HepG2 (cell line): ENCODE measurements at regions not wholly inside any gene's neighbourhood (a gene's known extent, or its start where the extent isn't known, plus 50 kb on each side); places are given as distances from the start of the nearest gene placed in this dataset.

Source experiments
- ATAC-seq: fragments of 200-7000 bp; cut with Tn5 transposase; 3 replicates; pipeline ENCODE4 v1.9.1; 2020; ENCODE audit warnings: mild to moderate bottlenecking, moderate library complexity
- BruUV-seq: library from RNA; stranded (reverse); fragments of 400-500 nt; replicated peaks from 2 replicates; lab custom pipeline; 2021; lab: Mats Ljungman, UMichigan
- CTCF ChIA-PET: fragments of 300-600 bp; formaldehyde crosslinking; extraction: SDS; loops from one replicate; lab custom pipeline; 2021; ENCODE audit warnings: low total read pairs, inconsistent platforms, low intra/inter-chr PET ratio; lab: Yijun Ruan, JAX
- POLR2A ChIA-PET: fragments of 350-600 bp; sonication (Branson Sonifier 250); formaldehyde crosslinking; loops from one replicate; lab custom pipeline; 2020; ENCODE audit warnings: antibody characterized with exemption, inconsistent platforms; lab: Yijun Ruan, JAX
- DNase-seq: peaks from one replicate; pipeline ENCODE4 v3.0.0-alpha.2; 2015; ENCODE audit warnings: low spot score
- FAIRE-seq: peaks from 3 replicates; lab custom pipeline; 2011; peaks lifted over from hg19 to GRCh38; lab: Jason Lieb, UNC
- H2AFZ ChIP-seq: one replicate; pipeline ENCODE4 v1.6.1; 2011; ENCODE audit warnings: low read length, inconsistent platforms
- H3K27ac ChIP-seq: fragments of 300-600 bp; 3 replicates; pipeline ENCODE4 v1.8.0; 2011; ENCODE audit warnings: mixed run types, mild to moderate bottlenecking, mixed read lengths, low read length, inconsistent platforms; ENCODE audit not compliant: insufficient read depth; ENCODE audit errors: extremely low read length
- H3K27me3 ChIP-seq, 2 experiments: fragments of 200-600 bp in 1 of 2; 2 replicates in 1 of 2; 3 replicates in 1 of 2; pipeline versions ENCODE4 v1.6.0 to v1.8.0; 2011; ENCODE audit warnings: low read length in 2 of 2, mild to moderate bottlenecking in 2 of 2, moderate library complexity in 2 of 2, inconsistent platforms in 1 of 2; ENCODE audit not compliant: insufficient read depth in 2 of 2, control insufficient read depth in 1 of 2
- H3K36me3 ChIP-seq, 2 experiments: fragments of 200-600 bp in 1 of 2; replicated peaks in 1 of 2; 2 replicates in 1 of 2; 3 replicates in 1 of 2; pipeline versions ENCODE4 v1.5.1 to v1.8.0; 2011; ENCODE audit warnings: low read length in 2 of 2, inconsistent platforms in 1 of 2; ENCODE audit not compliant: insufficient read depth in 2 of 2, control insufficient read depth in 1 of 2
- H3K4me1 ChIP-seq: 2 replicates; pipeline ENCODE4 v1.5.1; 2012; ENCODE audit warnings: low read length, inconsistent platforms; ENCODE audit not compliant: insufficient read depth
- H3K4me2 ChIP-seq: 2 replicates; pipeline ENCODE4 v1.6.0; 2011; ENCODE audit warnings: low read depth, low read length, inconsistent platforms
- H3K4me3 ChIP-seq, 3 experiments: fragments of 200-600 bp in 1 of 3; sonication (generic), shearing (Covaris generic) in 1 of 3; replicated peaks in 1 of 3; 2 replicates each; pipeline ENCODE4 v1.5.1; 2011 to 2016; ENCODE audit warnings: low read length in 3 of 3, inconsistent platforms in 2 of 3, low read depth in 2 of 3, mild to moderate bottlenecking in 2 of 3, control low read depth in 1 of 3, mixed read lengths in 1 of 3; ENCODE audit not compliant: insufficient read depth in 1 of 3
- H3K79me2 ChIP-seq: one replicate; pipeline ENCODE4 v1.6.1; 2011; ENCODE audit warnings: low read length, inconsistent platforms; ENCODE audit not compliant: insufficient read depth
- H3K9ac ChIP-seq: 2 replicates; pipeline ENCODE4 v1.6.0; 2011; ENCODE audit warnings: mild to moderate bottlenecking, low read depth, low read length, inconsistent platforms; ENCODE audit not compliant: insufficient read depth
- H3K9me3 ChIP-seq: 2 replicates; pipeline ENCODE4 v1.5.1; 2012; ENCODE audit warnings: mild to moderate bottlenecking, low read length
- H4K20me1 ChIP-seq: 2 replicates; pipeline ENCODE4 v1.6.0; 2011; ENCODE audit warnings: inconsistent platforms, mild to moderate bottlenecking, low read length, moderate library complexity; ENCODE audit not compliant: insufficient read depth
- DMTF1 ChIP-seq: sonication (generic); formaldehyde crosslinking; IDR thresholded peaks from 2 replicates; pipeline ENCODE4 v1.4.0; 2020; ENCODE audit warnings: mild to moderate bottlenecking, missing genetic modification reagents
- FOXA1 ChIP-seq, 2 experiments: fragments of 450-650 bp in 1 of 2; sonication (generic) in 1 of 2; formaldehyde crosslinking in 1 of 2; IDR thresholded peaks; 2 replicates each; pipeline versions ENCODE4 v1.4.0 to v1.6.1; 2016 to 2020; ENCODE audit warnings: missing genetic modification reagents in 1 of 2
- HNRNPLL ChIP-seq: fragments of 200-400 bp; formaldehyde crosslinking; IDR thresholded peaks from 2 replicates; pipeline ENCODE4 v1.6.1; 2017; ENCODE audit warnings: mild to moderate bottlenecking, low read depth, low read length; ENCODE audit not compliant: poor library complexity, severe bottlenecking
- HOMEZ ChIP-seq: IDR thresholded peaks from 2 replicates; pipeline ENCODE4 v1.6.1; 2016; ENCODE audit warnings: low read depth
- HOXA9 ChIP-seq: sonication (generic); formaldehyde crosslinking; IDR thresholded peaks from 2 replicates; pipeline ENCODE4 v1.8.1; 2022; ENCODE audit warnings: missing genetic modification reagents, mild to moderate bottlenecking, moderate library complexity, borderline replicate concordance
- JDP2 ChIP-seq: sonication (generic); formaldehyde crosslinking; IDR thresholded peaks from 2 replicates; pipeline ENCODE4 v1.8.1; 2022; ENCODE audit warnings: missing genetic modification reagents, borderline replicate concordance
- KMT2B ChIP-seq: IDR thresholded peaks from 2 replicates; pipeline ENCODE4 v1.6.1; 2016; ENCODE audit warnings: missing genetic modification reagents, missing compliant biosample characterization
- MTERF4 ChIP-seq: sonication (generic); formaldehyde crosslinking; IDR thresholded peaks from 2 replicates; pipeline ENCODE4 v1.8.0; 2023; ENCODE audit warnings: mild to moderate bottlenecking, missing genetic modification reagents
- ONECUT2 ChIP-seq: sonication (generic); formaldehyde crosslinking; IDR thresholded peaks from 2 replicates; pipeline ENCODE4 v1.4.0; 2020; ENCODE audit warnings: missing genetic modification reagents
- ZBTB7A ChIP-seq: sonication (generic); formaldehyde crosslinking; IDR thresholded peaks from 2 replicates; pipeline ENCODE4 v1.8.0; 2022; ENCODE audit warnings: mild to moderate bottlenecking, missing genetic modification reagents
- ZFP41 ChIP-seq: sonication (generic); formaldehyde crosslinking; IDR thresholded peaks from 2 replicates; pipeline ENCODE4 v1.4.0; 2020; ENCODE audit warnings: mild to moderate bottlenecking, missing genetic modification reagents, borderline replicate concordance
- ZNF678 ChIP-seq: sonication (generic); formaldehyde crosslinking; IDR thresholded peaks from 2 replicates; pipeline ENCODE4 v1.4.0; 2020; ENCODE audit warnings: mild to moderate bottlenecking, missing genetic modification reagents
- ZNF7 ChIP-seq: IDR thresholded peaks from 2 replicates; pipeline ENCODE4 v1.6.1; 2016; ENCODE audit warnings: missing biosample characterization, missing genetic modification reagents
- ZNF879 ChIP-seq: sonication (generic); formaldehyde crosslinking; IDR thresholded peaks from 2 replicates; pipeline ENCODE4 v1.8.1; 2023; ENCODE audit warnings: missing genetic modification reagents
- WGBS: methylation state at CpG from one replicate; pipeline ENCODE4 v1.1.6; 2017; ENCODE audit warnings: low lambda C conversion rate; 5-methylcytosine and 5-hydroxymethylcytosine counted together
- in situ Hi-C: cut with HindIII; loops from 2 replicates; pipeline ENCODE4 v1.10.0; 2017; ENCODE audit warnings: low pct_unique_long_range_greater_than_20kb; ENCODE audit not compliant: extremely low pct_ligation_motif_present
- intact Hi-C: fragments of 100-400 bp; cut with micrococcal nuclease; formaldehyde crosslinking; loops from one replicate; pipeline ENCODE4 v1.10.0; 2022; ENCODE audit not compliant: unreplicated experiment
- TF ChIP-seq, protein P1 (sequence below): fragments of 450-650 bp; IDR thresholded peaks from 2 replicates; pipeline ENCODE4 v1.6.1; 2017
- TF ChIP-seq, protein P2 (sequence below): IDR thresholded peaks from 2 replicates; pipeline ENCODE4 v1.6.1; 2016
- TF ChIP-seq, protein P3 (sequence below): IDR thresholded peaks from 2 replicates; pipeline ENCODE4 v1.6.1; 2012; ENCODE audit warnings: low read depth, low read length, improper control_type of control experiment

DNA sequence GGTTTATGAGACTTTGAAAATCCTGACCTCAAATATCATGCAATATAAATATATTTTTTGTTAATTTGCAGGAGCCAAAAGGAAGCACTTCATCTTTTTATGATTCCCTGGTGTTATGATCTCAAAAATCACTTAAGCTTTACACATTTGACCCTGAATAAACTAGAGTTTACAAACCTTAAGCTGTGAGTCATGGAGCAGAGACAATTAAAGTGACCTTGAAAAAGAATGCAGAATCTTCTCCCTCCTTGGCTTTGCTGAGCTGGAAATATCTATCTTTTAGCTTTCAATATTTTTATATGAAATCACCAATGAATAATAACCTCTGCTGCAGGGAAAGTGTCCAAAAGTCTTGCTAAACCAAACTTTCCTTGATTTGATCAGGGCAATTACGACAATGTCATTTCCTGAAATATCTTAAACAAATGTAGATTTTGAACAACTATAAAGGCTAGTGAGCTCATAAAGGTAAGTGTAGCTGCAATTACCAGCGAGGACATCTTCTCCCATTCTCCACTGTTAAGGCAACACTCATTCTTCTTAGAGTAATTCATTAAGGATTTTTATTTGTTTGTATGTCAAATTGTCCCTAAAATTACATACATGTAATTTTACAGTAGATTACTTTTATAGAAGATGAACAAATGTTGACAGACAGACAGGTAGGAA lies 747.0 kb upstream of the LUZP2 start:
- DNase-seq (no peak), ATAC-seq (no peak), FAIRE-seq (no peak)
- no peak overlapping the region for H3K4me3 ChIP-seq
- H4K20me1 ChIP-seq, result no peaks in the 10 kb centered on the region
- no peak overlapping the region for H3K27ac ChIP-seq
- H2AFZ ChIP-seq, result no peak overlapping the region
- H3K4me2 ChIP-seq, result no peak overlapping the region
- ChIA-PET POLR2A (no interaction called here), CTCF (no interaction called here)
- intact Hi-C loops (no loop called here), in situ Hi-C loops (no loop called here)
- no peaks in the 10 kb centered on the region for H3K9me3 ChIP-seq
- H3K9ac ChIP-seq, result no peak overlapping the region
- no peaks in the 10 kb centered on the region for H3K36me3 ChIP-seq
- TF ChIP-seq ZBTB7A (no peak), HOMEZ (no peak), ZNF879 (CRISPR knock-in tag) (no peak), ZFP41 (CRISPR knock-in tag) (no peak), ZNF678 (CRISPR knock-in tag) (no peak), ZNF7 (no peak), MTERF4 (no peak), JDP2 (CRISPR knock-in tag) (no peak), KMT2B (CRISPR knock-in tag) (no peak), ONECUT2 (CRISPR knock-in tag) (no peak), DMTF1 (CRISPR knock-in tag) (no peak), HNRNPLL (no peak), HOXA9 (CRISPR knock-in tag) (no peak), FOXA1 (IDR thresholded peaks at IDR 0.05) (no peak), FOXA1 (CRISPR knock-in tag; IDR thresholded peaks at IDR 0.05) (no peak)
- TF ChIP-seq, protein P1, sequence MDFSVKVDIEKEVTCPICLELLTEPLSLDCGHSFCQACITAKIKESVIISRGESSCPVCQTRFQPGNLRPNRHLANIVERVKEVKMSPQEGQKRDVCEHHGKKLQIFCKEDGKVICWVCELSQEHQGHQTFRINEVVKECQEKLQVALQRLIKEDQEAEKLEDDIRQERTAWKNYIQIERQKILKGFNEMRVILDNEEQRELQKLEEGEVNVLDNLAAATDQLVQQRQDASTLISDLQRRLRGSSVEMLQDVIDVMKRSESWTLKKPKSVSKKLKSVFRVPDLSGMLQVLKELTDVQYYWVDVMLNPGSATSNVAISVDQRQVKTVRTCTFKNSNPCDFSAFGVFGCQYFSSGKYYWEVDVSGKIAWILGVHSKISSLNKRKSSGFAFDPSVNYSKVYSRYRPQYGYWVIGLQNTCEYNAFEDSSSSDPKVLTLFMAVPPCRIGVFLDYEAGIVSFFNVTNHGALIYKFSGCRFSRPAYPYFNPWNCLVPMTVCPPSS, result no peak
- TF ChIP-seq, protein P2, sequence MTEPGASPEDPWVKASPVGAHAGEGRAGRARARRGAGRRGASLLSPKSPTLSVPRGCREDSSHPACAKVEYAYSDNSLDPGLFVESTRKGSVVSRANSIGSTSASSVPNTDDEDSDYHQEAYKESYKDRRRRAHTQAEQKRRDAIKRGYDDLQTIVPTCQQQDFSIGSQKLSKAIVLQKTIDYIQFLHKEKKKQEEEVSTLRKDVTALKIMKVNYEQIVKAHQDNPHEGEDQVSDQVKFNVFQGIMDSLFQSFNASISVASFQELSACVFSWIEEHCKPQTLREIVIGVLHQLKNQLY (CRISPR knock-in tag), result no peak
- TF ChIP-seq, protein P3, sequence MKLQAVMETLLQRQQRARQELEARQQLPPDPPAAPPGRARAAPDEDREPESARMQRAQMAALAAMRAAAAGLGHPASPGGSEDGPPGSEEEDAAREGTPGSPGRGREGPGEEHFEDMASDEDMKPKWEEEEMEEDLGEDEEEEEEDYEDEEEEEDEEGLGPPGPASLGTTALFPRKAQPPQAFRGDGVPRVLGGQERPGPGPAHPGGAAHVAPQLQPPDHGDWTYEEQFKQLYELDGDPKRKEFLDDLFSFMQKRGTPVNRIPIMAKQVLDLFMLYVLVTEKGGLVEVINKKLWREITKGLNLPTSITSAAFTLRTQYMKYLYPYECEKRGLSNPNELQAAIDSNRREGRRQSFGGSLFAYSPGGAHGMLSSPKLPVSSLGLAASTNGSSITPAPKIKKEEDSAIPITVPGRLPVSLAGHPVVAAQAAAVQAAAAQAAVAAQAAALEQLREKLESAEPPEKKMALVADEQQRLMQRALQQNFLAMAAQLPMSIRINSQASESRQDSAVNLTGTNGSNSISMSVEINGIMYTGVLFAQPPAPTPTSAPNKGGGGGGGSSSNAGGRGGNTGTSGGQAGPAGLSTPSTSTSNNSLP, result no peak
- WGBS, result 2% methylated on average over 2 of the region's 2 CpGs
- no peaks in the 10 kb centered on the region for H3K27me3 ChIP-seq
- no peaks in the 10 kb centered on the region for H3K4me1 ChIP-seq
- BruUV-seq, result no TSS peak
- H3K79me2 ChIP-seq, result no peaks in the 10 kb centered on the region
